Fibroblast of lung (primary cell): ENCODE measurements at regions not wholly inside any gene's neighbourhood (a gene's known extent, or its start where the extent isn't known, plus 50 kb on each side); places are given as distances from the start of the nearest gene placed in this dataset.

Source experiments
- DNase-seq, 2 donors: peaks; one replicate each; pipeline versions ENCODE4 v3.0.0 to v3.0.0-alpha.2; 2010; ENCODE audit warnings: low read depth in 2 of 2
- H2AFZ ChIP-seq: 2 replicates; pipeline ENCODE4 v1.5.1; 2012; ENCODE audit warnings: low read length, control low read depth, inconsistent platforms
- H3K27ac ChIP-seq: 2 replicates; pipeline ENCODE4 v1.5.1; 2011; ENCODE audit warnings: low read length, control low read depth; ENCODE audit not compliant: insufficient read depth
- H3K27me3 ChIP-seq: 2 replicates; pipeline ENCODE4 v1.5.1; 2011; ENCODE audit warnings: mild to moderate bottlenecking, low read length; ENCODE audit not compliant: control insufficient read depth, insufficient read depth
- H3K36me3 ChIP-seq: 2 replicates; pipeline ENCODE4 v1.5.1; 2011; ENCODE audit warnings: low read length; ENCODE audit not compliant: control insufficient read depth, insufficient read depth
- H3K4me1 ChIP-seq: 2 replicates; pipeline ENCODE4 v1.5.1; 2011; ENCODE audit warnings: low read length; ENCODE audit not compliant: control insufficient read depth, insufficient read depth; ENCODE audit errors: extremely low read depth
- H3K4me2 ChIP-seq: 2 replicates; pipeline ENCODE4 v1.5.1; 2011; ENCODE audit warnings: low read length, control low read depth; ENCODE audit not compliant: insufficient read depth; ENCODE audit errors: extremely low read depth
- H3K4me3 ChIP-seq, 4 experiments: fragments of 200-600 bp in 1 of 4; sonication (generic) in 1 of 4; replicated peaks in 1 of 4; 2 replicates each; pipeline ENCODE4 v1.5.1; 2011 to 2016; ENCODE audit warnings: low read length in 4 of 4, low read depth in 3 of 4, mild to moderate bottlenecking in 3 of 4, control low read depth in 2 of 4, inconsistent platforms in 1 of 4, mixed read lengths in 1 of 4; ENCODE audit not compliant: insufficient read depth in 1 of 4; ENCODE audit errors: control extremely low read depth in 1 of 4
- H3K79me2 ChIP-seq: 2 replicates; pipeline ENCODE4 v1.5.1; 2012; ENCODE audit warnings: mild to moderate bottlenecking, low read length, inconsistent platforms; ENCODE audit not compliant: control insufficient read depth, insufficient read depth
- H3K9ac ChIP-seq: 2 replicates; pipeline ENCODE4 v1.5.1; 2011; ENCODE audit warnings: mild to moderate bottlenecking, low read length, control low read depth; ENCODE audit not compliant: insufficient read depth
- H3K9me3 ChIP-seq: 2 replicates; pipeline ENCODE4 v1.5.1; 2012; ENCODE audit warnings: low read depth, low read length; ENCODE audit not compliant: control insufficient read depth, insufficient read depth
- H4K20me1 ChIP-seq: 2 replicates; pipeline ENCODE4 v1.5.1; 2011; ENCODE audit warnings: low read length; ENCODE audit not compliant: control insufficient read depth, insufficient read depth; ENCODE audit errors: extremely low read depth
- CTCF ChIP-seq, 2 donors: IDR thresholded peaks in 1 of 2; conservative IDR thresholded peaks in 1 of 2; 1 replicate in 1 of 2; 2 replicates in 1 of 2; pipeline ENCODE4 v1.5.1; 2011 to 2012; ENCODE audit warnings: low read length in 2 of 2, control low read depth in 1 of 2, inconsistent platforms in 1 of 2, low read depth in 1 of 2, mild to moderate bottlenecking in 1 of 2
- EZH2 ChIP-seq: IDR thresholded peaks from 2 replicates; pipeline ENCODE4 v1.5.1; 2012; ENCODE audit warnings: low read length, control low read depth, mild to moderate bottlenecking; ENCODE audit errors: missing control alignments

DNA sequence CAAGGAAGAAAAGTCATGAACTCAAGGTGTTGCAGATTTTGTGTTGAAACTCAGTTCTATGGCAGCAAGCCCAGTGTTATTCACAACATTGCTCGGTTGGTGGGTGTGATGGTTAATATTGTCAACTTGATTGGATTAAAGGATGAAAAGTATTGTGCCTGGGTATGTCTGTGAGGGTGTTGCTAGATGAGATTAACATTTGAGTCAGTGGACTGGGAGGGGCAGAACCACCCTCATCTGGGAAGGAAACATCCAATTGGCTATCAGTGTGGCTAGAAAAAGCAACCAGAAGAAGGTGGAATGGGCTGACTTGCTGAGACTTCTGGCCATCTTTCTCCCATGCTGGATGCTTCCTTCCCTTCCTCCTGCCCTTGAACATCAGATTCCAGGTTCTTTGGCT lies 353.2 kb downstream of the ADRA2A start:
- TF ChIP-seq CTCF (conservative IDR thresholded peaks at IDR 0.05 in 1 of 2, IDR thresholded peaks at IDR 0.05 in 1 of 2; ENCODE audit: low read depth in 1 of 2, low read length in 2 of 2), result no peak
- TF ChIP-seq EZH2, result no peak
- Histone ChIP-seq H3K27me3 (no peaks in the 10 kb centered on the region), H3K4me2 (no peak overlapping the region), H3K9me3 (no peaks in the 10 kb centered on the region), H3K4me3 (no peak overlapping the region), H3K9ac (no peak overlapping the region), H3K79me2 (no peaks in the 10 kb centered on the region), H2AFZ (no peak overlapping the region), H3K4me1 (no peaks in the 10 kb centered on the region), H3K27ac (no peak overlapping the region), H3K36me3 (no peaks in the 10 kb centered on the region), H4K20me1 (no peaks in the 10 kb centered on the region)
- no peak for DNase-seq

DNA sequence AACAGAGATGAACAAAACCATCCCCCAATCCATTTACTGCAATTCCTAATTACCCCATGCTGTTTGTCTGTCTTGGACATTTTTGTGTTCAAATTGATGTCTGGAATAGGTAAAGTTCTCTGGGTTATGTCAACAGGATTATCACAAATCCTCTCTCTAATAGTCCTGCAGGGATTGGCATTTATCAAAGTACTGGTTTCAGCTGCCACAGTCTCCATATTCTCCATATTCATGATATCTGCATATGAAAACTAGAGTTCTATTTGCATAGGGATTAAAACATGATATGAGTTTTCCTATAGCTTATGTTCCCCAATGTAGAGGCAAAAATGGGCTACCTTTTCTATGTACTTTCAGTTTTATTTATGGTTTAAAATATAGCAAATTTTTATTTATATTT lies 355.8 kb downstream of the ADRA2A start:
- H3K4me1 ChIP-seq, result no peaks in the 10 kb centered on the region
- no peak overlapping the region for H3K27ac ChIP-seq
- H3K9me3 ChIP-seq, result no peaks in the 10 kb centered on the region
- no peak for TF ChIP-seq EZH2
- H2AFZ ChIP-seq, result no peak overlapping the region
- no peaks in the 10 kb centered on the region for H3K36me3 ChIP-seq
- no peak overlapping the region for H3K4me3 ChIP-seq
- no peaks in the 10 kb centered on the region for H4K20me1 ChIP-seq
- H3K27me3 ChIP-seq, result no peaks in the 10 kb centered on the region
- H3K9ac ChIP-seq, result no peak overlapping the region
- H3K79me2 ChIP-seq, result no peaks in the 10 kb centered on the region
- DNase-seq, result no peak
- no peak overlapping the region for H3K4me2 ChIP-seq

- Histone ChIP-seq H3K27ac (no peak overlapping the region), H3K79me2 (no peaks in the 10 kb centered on the region), H3K9me3 (no peaks in the 10 kb centered on the region), H3K4me1 (no peaks in the 10 kb centered on the region), H4K20me1 (no peaks in the 10 kb centered on the region), H3K9ac (no peak overlapping the region), H3K4me2 (no peak overlapping the region), H2AFZ (no peak overlapping the region), H3K27me3 (no peaks in the 10 kb centered on the region), H3K36me3 (no peaks in the 10 kb centered on the region), H3K4me3 (no peak overlapping the region)
- no peak for TF ChIP-seq EZH2
- TF ChIP-seq CTCF (conservative IDR thresholded peaks at IDR 0.05 in 1 of 2, IDR thresholded peaks at IDR 0.05 in 1 of 2; ENCODE audit: low read depth in 1 of 2, low read length in 2 of 2), result no peak
- DNase-seq, result no peak
Measured at GRCh38 chr10:111435871-111436270, 359.0 kb downstream of the ADRA2A start.
